DMS53 treated with DMSO at 0.1 percent for 48 hours (cell line): ENCODE measurements at regions not wholly inside any gene's neighbourhood (a gene's known extent, or its start where the extent isn't known, plus 50 kb on each side); places are given as distances from the start of the nearest gene placed in this dataset.

ENCODE experiments used
- DNase-seq: peaks from one replicate; lab custom pipeline; 2025; ENCODE audit not compliant: unreplicated experiment; lab: John Stamatoyannopoulos, UW

- peak; percentile 3 for DNase-seq
Measured at GRCh38 chr5:128667152-128667551, 129.1 kb upstream of the FBN2 start.

- peak; percentile 43 for DNase-seq
Measured at GRCh38 chr5:128667751-128668150, 129.7 kb upstream of the FBN2 start.

- no peak for DNase-seq
Measured at GRCh38 chr5:128668921-128669320, 130.9 kb upstream of the FBN2 start.

GRCh38 chr5:128669803-128670202 lies 131.8 kb upstream of the FBN2 start:
- DNase-seq: peak; percentile 86

DNA sequence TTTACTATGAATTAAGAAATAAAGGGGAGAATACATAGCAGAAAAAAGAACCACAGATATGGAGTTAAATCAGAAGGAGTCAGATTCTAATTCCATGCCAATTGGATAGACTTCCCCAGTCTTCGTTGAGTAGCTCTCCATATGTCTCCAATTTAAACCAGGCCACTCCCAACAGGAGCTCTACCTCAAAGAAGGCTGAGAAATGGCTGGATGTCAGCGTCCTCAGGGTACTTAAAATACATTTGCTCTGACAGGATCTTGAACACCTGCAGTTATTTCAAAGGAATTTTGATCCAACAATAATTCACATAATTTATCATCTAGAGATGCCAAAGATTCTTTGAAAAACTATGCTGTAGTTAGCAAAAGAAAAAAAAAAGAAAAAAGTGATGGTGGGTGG lies 133.9 kb upstream of the FBN2 start:
- no peak for DNase-seq

DNA sequence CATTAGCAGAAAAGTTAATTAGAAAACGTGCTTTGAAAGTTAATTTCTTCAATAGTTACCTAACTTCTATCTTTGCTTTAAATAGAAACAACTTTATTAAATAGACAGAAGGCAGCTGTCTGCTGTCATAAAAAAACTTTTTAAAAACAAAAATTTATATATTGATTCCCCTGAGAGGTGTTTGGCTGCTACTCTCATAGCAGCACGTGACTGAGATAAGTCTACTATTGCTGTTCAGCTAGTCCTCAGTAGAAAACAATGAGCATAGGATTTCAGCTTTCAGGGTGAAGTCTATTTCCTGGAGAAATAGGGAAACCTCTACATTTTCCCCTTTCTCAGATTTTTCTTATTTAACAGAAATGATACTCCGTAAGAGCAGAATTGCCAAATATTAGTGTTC lies 135.0 kb upstream of the FBN2 start:
- no peak for DNase-seq

DNA sequence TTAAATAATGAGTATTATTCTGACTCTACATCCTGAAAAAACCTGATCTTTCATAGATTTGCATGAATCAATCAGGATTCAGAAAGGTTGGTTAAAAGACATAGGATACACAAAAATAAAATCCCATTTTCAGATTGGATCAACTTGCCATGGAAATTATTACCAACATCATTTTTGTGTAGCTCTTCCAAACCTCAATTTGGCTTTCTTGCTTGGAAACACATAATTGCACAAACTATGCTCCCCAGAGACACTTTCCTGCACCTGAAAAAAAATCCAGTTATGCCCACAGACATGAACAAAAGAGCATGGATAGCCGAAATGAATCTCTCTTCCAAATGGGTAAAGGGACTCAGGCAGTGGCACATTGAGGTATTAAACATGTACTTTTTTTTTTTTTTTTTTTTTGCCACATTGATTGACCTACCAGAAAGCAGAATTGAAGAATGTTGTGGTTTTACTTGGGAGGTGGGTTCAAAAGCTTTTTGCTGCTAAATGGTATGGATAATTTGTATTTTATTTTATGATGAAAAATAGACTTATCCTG lies 135.4 kb upstream of the FBN2 start:
- no peak for DNase-seq

GRCh38 chr5:128673970-128674369 lies 135.9 kb upstream of the FBN2 start:
- no peak for DNase-seq

GRCh38 chr5:128674837-128675446 lies 136.9 kb upstream of the FBN2 start:
- peak; percentile 53 for DNase-seq

DNA sequence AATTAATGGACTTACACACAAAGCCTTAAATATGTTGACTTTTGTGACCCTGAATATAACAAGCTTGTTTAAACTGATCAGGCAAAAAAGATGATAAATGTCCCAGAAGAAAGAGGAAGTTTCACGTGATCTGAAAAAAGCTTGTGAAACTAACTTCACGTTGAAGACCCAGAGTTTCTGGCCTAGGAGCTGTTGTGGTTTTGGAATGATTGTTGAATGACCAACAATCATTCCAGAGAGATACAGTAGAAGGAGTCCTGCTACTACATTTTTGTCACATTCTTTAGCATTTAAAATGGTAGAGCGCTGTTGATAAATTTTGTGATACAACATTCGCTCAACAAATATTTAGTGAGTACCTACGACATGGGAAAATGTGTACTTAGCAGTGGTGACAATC lies 143.1 kb upstream of the FBN2 start:
- no peak for DNase-seq

DNA sequence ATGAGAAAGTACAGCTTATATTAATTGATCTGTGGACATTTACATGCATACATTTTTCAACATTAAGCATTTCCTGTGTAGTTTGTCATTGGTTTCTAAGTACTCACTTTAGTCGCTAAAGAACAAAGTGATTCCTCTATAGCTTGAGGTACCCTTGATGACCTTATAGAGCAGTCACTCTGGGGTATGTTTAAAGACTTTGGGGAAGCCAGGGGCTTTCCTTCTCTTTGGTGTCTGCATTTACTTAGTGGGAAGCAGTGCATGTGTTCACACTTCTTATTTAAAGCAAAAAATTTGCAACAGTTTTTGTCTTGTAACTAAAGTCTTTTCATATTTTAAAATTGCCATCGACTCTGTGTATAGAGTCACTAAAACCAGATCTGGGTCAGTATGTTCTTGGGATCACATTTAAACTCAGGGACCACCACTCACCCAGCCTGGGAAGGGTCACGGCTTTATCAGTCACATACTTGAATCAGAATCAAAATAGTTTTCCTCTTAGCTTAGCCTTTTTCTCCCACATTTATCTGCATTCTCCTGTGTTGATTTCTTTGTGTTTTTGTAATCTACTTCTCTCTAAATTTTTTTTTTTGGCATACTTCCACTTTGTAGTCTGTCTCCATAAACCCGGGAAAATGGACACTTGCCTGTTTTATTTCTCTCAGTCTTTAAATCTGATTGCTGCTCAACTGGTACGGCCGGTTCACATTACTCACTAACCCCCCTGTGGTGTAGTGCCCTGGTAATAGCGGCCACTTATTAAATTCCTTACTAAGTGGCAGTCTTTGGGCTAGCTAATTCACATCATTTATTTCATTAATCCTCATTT lies 143.9 kb upstream of the FBN2 start:
- no peak for DNase-seq

DNA sequence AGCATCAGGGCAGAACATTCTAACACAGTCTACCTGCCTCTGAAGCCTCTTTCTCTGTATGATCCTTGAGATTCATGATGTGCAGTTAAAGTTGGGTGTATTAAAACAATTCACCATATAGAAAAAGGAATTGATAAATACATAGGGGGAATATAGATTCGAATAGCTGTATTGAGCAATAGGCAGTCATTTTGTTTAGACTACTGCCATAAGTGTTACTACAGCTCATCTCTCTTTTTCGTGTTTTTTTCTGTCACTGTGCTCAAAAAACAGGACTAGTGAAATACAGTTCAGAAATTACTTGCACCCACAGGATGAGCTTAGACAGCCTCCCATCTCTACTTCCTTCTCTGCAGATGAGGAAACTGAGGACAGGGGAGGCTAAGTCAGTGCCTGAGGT lies 144.6 kb upstream of the FBN2 start:
- DNase-seq: no peak

DNA sequence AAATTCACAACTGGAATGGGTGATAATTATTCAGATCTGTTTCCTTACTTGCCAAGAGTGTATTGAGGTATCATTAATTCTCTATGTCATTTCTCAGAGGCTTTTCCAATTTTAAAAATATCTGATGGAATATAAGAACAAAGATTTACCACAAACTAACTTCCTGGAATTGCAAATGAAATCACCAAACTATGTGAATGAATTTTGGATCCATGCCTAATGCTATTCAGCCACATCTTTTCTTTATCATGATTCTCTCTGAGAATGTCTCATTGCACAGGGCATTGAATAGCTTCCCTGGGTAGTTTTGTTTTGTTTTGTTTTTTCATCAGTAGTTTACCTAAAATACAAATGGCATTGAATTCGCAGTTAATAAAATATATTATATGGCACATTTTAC lies 146.9 kb upstream of the FBN2 start:
- no peak for DNase-seq

DNA sequence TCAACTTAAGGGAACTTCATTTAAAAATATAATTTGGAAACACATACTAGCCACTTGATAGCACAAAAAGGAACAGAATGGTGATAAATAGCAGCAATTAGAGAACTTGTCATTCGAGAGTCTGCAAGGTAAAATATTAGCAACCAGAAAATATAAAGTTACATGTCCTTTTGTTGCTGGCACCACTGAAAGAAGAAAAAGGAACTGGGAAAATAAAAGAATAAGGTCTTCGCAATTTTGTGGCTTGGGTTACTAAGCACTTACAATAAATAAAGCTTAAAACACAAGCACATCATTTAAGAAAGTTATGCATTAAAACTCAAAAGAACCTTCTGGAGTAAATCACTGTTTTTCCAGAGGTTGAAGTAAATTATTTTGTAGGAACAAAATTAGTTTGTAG lies 149.9 kb upstream of the FBN2 start:
- DNase-seq: no peak

- no peak for DNase-seq
Measured at GRCh38 chr5:128693764-128694163, 155.7 kb upstream of the FBN2 start.

DNA sequence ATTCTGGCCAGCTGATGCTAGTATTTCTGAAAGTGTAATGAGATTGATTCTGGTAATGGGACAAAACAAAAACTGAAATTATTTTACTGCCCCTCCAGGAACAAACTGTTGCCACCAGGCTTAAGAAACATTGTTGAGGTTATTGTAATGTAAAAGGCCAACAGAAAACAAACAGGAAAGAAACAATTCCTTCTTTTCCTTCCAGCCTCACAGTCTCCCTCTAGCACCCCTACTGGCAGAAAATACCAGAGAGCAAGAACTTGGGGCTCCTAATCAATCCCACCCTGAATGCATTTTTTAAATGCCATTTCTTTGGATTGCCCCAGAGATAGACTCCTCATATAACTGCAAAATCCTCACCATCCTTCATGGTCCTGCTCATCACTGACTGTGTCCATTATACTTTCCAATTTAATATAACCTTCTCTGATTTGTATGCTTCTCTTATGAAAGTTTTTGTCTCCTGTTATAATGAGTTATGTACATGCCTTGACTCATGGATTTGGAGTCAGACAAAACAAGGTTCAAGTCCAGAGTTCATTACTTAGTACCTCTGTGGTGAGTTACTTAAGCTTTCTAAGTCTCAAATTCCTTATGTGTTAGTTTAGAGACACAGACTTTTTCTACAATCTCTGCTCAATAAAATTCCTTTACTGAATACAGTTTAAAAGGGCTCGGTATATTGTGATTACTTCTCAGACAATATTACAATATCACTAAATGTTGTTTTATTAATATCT lies 157.9 kb upstream of the FBN2 start:
- no peak for DNase-seq

DNA sequence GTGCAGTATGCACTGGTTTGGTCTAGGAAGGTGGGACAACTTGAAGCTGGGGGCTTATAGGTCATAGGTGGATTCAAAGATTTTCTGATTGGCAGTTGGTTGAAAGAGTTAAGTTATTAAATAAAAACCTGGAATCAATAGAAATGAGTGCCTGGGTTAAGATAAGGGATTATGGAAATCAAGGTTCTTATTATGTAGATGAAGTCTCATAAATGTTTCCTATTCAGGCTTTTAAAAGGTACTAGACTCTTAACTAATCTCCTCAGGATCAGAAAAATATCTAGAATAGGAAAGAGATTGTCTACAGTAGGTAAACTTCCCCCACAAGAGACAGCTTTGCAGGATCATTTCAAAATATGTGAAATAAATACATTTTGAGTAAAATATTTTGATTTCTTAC lies 163.3 kb upstream of the FBN2 start:
- no peak for DNase-seq

GRCh38 chr5:128703322-128703721 lies 165.3 kb upstream of the FBN2 start:
- DNase-seq: no peak

DNA sequence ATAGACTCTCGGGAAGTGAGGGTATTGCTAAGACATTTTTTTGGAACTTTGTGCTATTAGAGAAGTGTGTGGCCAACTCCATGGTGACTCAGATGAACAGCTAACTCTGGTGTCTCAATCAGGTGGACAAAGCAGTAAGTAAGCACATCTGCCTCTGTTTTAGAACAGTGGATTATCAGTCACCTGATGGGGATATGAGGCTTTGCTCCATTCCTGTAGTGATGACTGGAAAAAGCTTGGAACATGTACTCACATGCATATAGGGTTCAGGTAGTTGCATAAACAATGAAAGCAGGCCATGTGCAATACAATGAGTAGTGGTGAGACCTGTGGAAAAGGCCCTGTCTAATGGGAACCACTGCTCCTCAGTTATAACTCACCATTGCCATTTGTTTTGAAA lies 168.2 kb upstream of the FBN2 start:
- no peak for DNase-seq

DNA sequence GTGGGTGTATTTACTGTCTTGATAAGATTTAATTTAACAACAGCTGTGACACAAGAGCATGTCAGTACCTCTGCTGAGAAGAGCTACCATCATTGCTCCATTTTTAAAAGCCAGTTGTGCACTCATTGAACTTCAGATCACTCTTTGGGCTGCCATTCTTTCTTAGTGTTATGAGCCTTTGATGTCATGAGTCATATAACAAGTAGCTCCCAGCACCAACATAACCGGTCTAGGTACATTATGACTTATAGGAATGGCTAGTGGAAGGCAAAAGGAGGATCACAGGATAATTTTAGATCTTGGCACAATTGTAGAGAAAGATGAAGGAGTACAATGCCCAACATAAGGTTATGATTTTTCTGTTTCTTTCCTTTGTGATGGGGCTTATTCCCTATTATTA lies 170.8 kb upstream of the FBN2 start:
- no peak for DNase-seq

DNA sequence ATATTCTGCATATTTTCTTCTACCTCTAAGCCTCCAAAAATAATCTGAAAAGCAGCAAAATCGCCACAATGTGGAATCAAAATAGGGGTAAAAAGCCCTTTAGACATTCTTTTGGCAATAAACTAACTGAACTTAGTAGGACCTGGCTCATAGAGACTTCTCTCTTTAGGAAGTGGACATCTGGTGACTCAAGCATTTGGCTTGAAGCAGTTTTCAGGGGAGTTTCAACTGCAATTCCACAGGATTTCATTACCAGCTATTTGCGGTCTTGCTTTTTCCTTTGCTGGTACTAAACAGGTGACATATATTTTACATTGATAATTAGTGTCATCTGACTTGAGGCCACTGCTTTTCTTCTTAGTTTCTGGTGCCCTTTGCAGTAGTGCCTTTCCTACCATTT lies 173.2 kb upstream of the FBN2 start:
- DNase-seq: no peak

DNA sequence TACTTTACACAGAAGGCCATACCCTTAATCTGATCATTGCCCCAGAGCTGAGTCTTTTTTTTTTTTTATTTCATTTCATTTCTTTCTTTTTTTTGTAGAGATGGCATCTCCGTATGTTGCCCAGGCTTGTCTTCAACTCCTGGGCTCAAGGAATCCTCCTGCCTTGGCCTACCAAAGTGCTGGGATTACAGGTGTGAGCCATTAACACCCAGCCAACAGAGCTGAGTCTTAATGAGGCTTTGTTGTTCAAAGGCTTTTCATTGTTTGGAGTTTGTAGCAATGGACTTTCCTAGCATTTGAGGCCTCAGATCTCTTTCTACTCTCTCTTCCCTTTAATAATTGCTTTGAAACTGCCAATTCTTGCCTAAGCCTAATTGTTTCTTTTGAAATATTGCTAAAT lies 176.5 kb upstream of the FBN2 start:
- no peak for DNase-seq
